ENCODE measurements at regions not wholly inside any gene's neighbourhood (a gene's known extent, or its start where the extent isn't known, plus 50 kb on each side); places are given as distances from the start of the nearest gene placed in this dataset.

DNA sequence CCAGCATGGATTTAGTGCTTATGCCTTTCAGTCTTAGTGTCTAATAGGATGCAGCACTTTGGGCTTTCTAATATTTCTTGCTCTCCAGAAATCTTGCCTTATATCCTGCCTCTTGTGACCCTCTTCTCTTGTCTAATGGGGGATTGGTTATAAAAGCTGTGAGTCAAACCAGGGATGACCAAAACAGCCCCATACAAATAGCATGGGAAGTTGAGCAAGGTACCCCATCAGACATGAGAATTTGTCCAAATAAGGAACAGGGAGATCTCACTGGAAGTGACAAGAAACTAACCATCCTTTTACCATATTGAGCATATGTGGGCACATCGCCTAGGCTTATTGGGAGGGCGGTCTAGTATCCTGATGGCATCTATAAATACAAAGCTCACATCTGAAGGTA, 78.8 kb upstream of the BZW1 start (continued):
- TF ChIP-seq RBBP5 (IDR thresholded peaks at IDR 0.05; ENCODE audit: borderline replicate concordance, low read depth, low read length) (no peak), MAFK (IDR thresholded peaks at IDR 0.05; ENCODE audit: low read depth, low read length) (no peak), CEBPB (IDR thresholded peaks at IDR 0.05; ENCODE audit: low read depth, low read length) (no peak)
